Endothelial cell of umbilical vein (primary cell): ENCODE measurements at regions not wholly inside any gene's neighbourhood (a gene's known extent, or its start where the extent isn't known, plus 50 kb on each side); places are given as distances from the start of the nearest gene placed in this dataset.

ENCODE experiments used
- BruUV-seq: library from RNA; stranded (reverse); fragments of 400-500 nt; replicated peaks from 2 replicates; lab custom pipeline; 2021; lab: Mats Ljungman, UMichigan
- CTCF ChIA-PET: fragments of 300-600, 350-600 bp; sonication (Branson Sonifier 250); formaldehyde crosslinking; loops from one replicate; lab custom pipeline; 2021; ENCODE audit warnings: antibody characterized with exemption, inconsistent platforms; lab: Charles Lee
- POLR2A ChIA-PET: fragments of 300-600, 350-600 bp; sonication (Branson Sonifier 250); formaldehyde crosslinking; loops from one replicate; lab custom pipeline; 2021; ENCODE audit warnings: antibody characterized with exemption, inconsistent platforms; lab: Charles Lee
- DNase-seq: peaks from one replicate; pipeline ENCODE4 v3.0.0-alpha.2; 2011; ENCODE audit warnings: low read depth, low spot score
- FAIRE-seq: peaks from 2 replicates; lab custom pipeline; 2011; peaks lifted over from hg19 to GRCh38; lab: Jason Lieb, UNC
- H2AFZ ChIP-seq: 2 replicates; pipeline ENCODE4 v1.6.0; 2012; ENCODE audit warnings: low read depth, low read length, control low read depth, inconsistent platforms
- H3K27ac ChIP-seq: 2 replicates; pipeline ENCODE4 v1.5.1; 2011; ENCODE audit warnings: low read depth, mild to moderate bottlenecking, control low read depth, low read length, moderate library complexity; ENCODE audit not compliant: insufficient read depth
- H3K27me3 ChIP-seq, 2 experiments: 2 replicates each; pipeline versions ENCODE4 v1.6.0 to v1.6.1; 2011; ENCODE audit warnings: low read length in 2 of 2, mixed read lengths in 1 of 2; ENCODE audit not compliant: control insufficient read depth in 2 of 2, insufficient read depth in 2 of 2
- H3K36me3 ChIP-seq, 2 experiments: 2 replicates in 1 of 2; 3 replicates in 1 of 2; pipeline ENCODE4 v1.5.1; 2011; ENCODE audit warnings: low read length in 2 of 2, mild to moderate bottlenecking in 1 of 2, moderate library complexity in 1 of 2; ENCODE audit not compliant: control insufficient read depth in 2 of 2, insufficient read depth in 2 of 2; ENCODE audit errors: extremely low read depth in 1 of 2
- H3K4me1 ChIP-seq: 3 replicates; pipeline ENCODE4 v1.5.1; 2011; ENCODE audit warnings: mild to moderate bottlenecking, low read length; ENCODE audit not compliant: control insufficient read depth, insufficient read depth; ENCODE audit errors: extremely low read depth
- H3K4me2 ChIP-seq: 2 replicates; pipeline ENCODE4 v1.6.1; 2011; ENCODE audit warnings: low read length, control low read depth, mixed read lengths; ENCODE audit not compliant: insufficient read depth
- H3K4me3 ChIP-seq, 3 experiments: fragments of 200-600 bp in 1 of 3; sonication (generic), shearing (Covaris generic) in 1 of 3; replicated peaks in 1 of 3; 2 replicates each; pipeline ENCODE4 v1.5.1; 2011 to 2016; ENCODE audit warnings: control low read depth in 3 of 3, low read length in 3 of 3, mild to moderate bottlenecking in 2 of 3, inconsistent platforms in 1 of 3, low read depth in 1 of 3, moderate library complexity in 1 of 3; ENCODE audit not compliant: insufficient read depth in 1 of 3
- H3K79me2 ChIP-seq: 2 replicates; pipeline ENCODE4 v1.6.0; 2012; ENCODE audit warnings: low read length, inconsistent platforms; ENCODE audit not compliant: control insufficient read depth, insufficient read depth
- H3K9ac ChIP-seq: replicated peaks from 2 replicates; pipeline ENCODE3; 2011; ENCODE audit warnings: low read length, control low read depth; ENCODE audit not compliant: insufficient read depth; ENCODE audit errors: extremely low read depth
- H3K9me1 ChIP-seq: replicated peaks from 3 replicates; pipeline ENCODE4 v1.6.0; 2011; ENCODE audit warnings: mild to moderate bottlenecking, low read length; ENCODE audit not compliant: control insufficient read depth, insufficient read depth; ENCODE audit errors: extremely low read depth
- H3K9me3 ChIP-seq: replicated peaks from 2 replicates; pipeline ENCODE4 v1.5.1; 2012; ENCODE audit warnings: low read length, inconsistent platforms; ENCODE audit not compliant: control insufficient read depth, insufficient read depth
- H4K20me1 ChIP-seq: replicated peaks from 2 replicates; pipeline ENCODE3; 2011; ENCODE audit warnings: mild to moderate bottlenecking, low read length; ENCODE audit not compliant: control insufficient read depth, insufficient read depth; ENCODE audit errors: extremely low read depth
- EZH2 ChIP-seq: IDR thresholded peaks from 2 replicates; pipeline ENCODE4 v1.6.1; 2012; ENCODE audit warnings: borderline replicate concordance, low read depth, mild to moderate bottlenecking, moderate library complexity, low read length, inconsistent platforms; ENCODE audit not compliant: severe bottlenecking
- FOS ChIP-seq: IDR thresholded peaks from 2 replicates; pipeline ENCODE4 v1.6.1; 2011; ENCODE audit warnings: mild to moderate bottlenecking, low read length, moderate library complexity, borderline replicate concordance; ENCODE audit not compliant: insufficient read depth
- GATA2 ChIP-seq: IDR thresholded peaks from 2 replicates; pipeline ENCODE4 v1.7.0; 2011; ENCODE audit warnings: low read depth, mild to moderate bottlenecking, moderate library complexity, mixed read lengths, low read length; ENCODE audit not compliant: insufficient read length, insufficient read depth
- JUN ChIP-seq: IDR thresholded peaks from 2 replicates; pipeline ENCODE4 v1.6.1; 2011; ENCODE audit warnings: borderline replicate concordance, low read depth; ENCODE audit not compliant: insufficient read length, insufficient read depth
- MYC ChIP-seq: IDR thresholded peaks from one replicate; pipeline ENCODE4 v1.6.1; 2011; ENCODE audit warnings: mild to moderate bottlenecking, low read depth, low read length
- POLR2A ChIP-seq: IDR thresholded peaks from 2 replicates; pipeline ENCODE4 v1.6.1; 2012; ENCODE audit warnings: low read depth, mild to moderate bottlenecking, control low read depth, low read length
- POLR2AphosphoS5 ChIP-seq: IDR thresholded peaks from 2 replicates; pipeline ENCODE4 v1.6.1; 2012; ENCODE audit warnings: low read depth, mild to moderate bottlenecking, control low read depth, low read length, moderate library complexity; ENCODE audit not compliant: insufficient read depth
- dilution Hi-C: fragments of 300-500 bp; cut with MboI; formaldehyde crosslinking; loops from one replicate; pipeline ENCODE4 v1.15.0; 2019; ENCODE audit warnings: low sequenced_read_pairs; ENCODE audit not compliant: extremely low pct_ligation_motif_present
- intact Hi-C: fragments of 100-400 bp; cut with micrococcal nuclease; formaldehyde crosslinking; loops from one replicate; pipeline ENCODE4 v1.10.0; 2022
- TF ChIP-seq, protein P1 (sequence below): IDR thresholded peaks from 2 replicates; pipeline ENCODE4 v1.6.1; 2011; ENCODE audit not compliant: insufficient read depth, insufficient read length
- TF ChIP-seq, protein P2 (sequence below), 2 donors: IDR thresholded peaks; 1 replicate in 1 of 2; 2 replicates in 1 of 2; pipeline ENCODE4 v1.5.1; 2011; ENCODE audit warnings: low read length in 2 of 2, mild to moderate bottlenecking in 2 of 2, moderate library complexity in 2 of 2, control low read depth in 1 of 2, inconsistent platforms in 1 of 2, low read depth in 1 of 2; ENCODE audit not compliant: insufficient read depth in 1 of 2; ENCODE audit errors: extremely low read depth in 1 of 2

DNA sequence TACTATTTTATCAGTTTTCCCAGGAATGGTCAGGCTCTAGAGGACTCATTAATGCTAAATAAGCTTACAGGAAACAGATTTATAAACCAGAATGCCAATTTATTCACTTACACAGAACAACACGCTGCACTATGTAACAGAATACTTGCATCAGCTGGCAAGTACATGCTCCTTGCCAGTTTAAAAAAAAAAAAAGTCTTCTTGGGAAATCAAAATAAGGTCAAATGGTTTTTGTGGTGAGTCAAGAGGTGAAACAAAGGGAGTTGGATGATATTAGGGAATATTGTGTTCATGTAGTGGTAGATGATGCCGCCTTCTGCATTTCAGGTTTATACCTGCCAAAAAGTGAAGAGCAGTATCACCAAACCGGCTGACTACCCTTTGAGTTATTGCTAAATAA, 1322.1 kb upstream of the ZEB2 start:
- Histone ChIP-seq H4K20me1 (no peaks in the 10 kb centered on the region), H3K27ac (no peak overlapping the region), H3K4me2 (no peak overlapping the region), H2AFZ (no peak overlapping the region), H3K79me2 (no peaks in the 10 kb centered on the region), H3K9me3 (no peaks in the 10 kb centered on the region), H3K36me3 (no peaks in the 10 kb centered on the region), H3K4me3 (no peak overlapping the region), H3K27me3 (no peaks in the 10 kb centered on the region), H3K4me1 (no peaks in the 10 kb centered on the region), H3K9me1 (no peaks in the 10 kb centered on the region), H3K9ac (no peak overlapping the region)
- no peak for DNase-seq
- CTCF ChIA-PET, result interaction anchor here (1.3 kb wide), 1 partner anchor 10 kb away, joined by 3 read pairs; no protein-coding TSS in a partner anchor
- POLR2A ChIA-PET, result no interaction called here
- BruUV-seq, result no TSS peak
- intact Hi-C loops (no loop called here), dilution Hi-C loops (no loop called here)
- FAIRE-seq, result no peak
- no peak for TF ChIP-seq POLR2A
- no peak for TF ChIP-seq MYC
- TF ChIP-seq, protein P1, sequence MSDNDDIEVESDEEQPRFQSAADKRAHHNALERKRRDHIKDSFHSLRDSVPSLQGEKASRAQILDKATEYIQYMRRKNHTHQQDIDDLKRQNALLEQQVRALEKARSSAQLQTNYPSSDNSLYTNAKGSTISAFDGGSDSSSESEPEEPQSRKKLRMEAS, result no peak
- no peak for TF ChIP-seq POLR2AphosphoS5
- no peak for TF ChIP-seq FOS
- no peak for TF ChIP-seq GATA2
- TF ChIP-seq, protein P2, sequence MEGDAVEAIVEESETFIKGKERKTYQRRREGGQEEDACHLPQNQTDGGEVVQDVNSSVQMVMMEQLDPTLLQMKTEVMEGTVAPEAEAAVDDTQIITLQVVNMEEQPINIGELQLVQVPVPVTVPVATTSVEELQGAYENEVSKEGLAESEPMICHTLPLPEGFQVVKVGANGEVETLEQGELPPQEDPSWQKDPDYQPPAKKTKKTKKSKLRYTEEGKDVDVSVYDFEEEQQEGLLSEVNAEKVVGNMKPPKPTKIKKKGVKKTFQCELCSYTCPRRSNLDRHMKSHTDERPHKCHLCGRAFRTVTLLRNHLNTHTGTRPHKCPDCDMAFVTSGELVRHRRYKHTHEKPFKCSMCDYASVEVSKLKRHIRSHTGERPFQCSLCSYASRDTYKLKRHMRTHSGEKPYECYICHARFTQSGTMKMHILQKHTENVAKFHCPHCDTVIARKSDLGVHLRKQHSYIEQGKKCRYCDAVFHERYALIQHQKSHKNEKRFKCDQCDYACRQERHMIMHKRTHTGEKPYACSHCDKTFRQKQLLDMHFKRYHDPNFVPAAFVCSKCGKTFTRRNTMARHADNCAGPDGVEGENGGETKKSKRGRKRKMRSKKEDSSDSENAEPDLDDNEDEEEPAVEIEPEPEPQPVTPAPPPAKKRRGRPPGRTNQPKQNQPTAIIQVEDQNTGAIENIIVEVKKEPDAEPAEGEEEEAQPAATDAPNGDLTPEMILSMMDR (IDR thresholded peaks at IDR 0.05; ENCODE audit: extremely low read depth in 1 of 2, insufficient read depth in 1 of 2, low read depth in 1 of 2, low read length in 2 of 2), result no peak
- TF ChIP-seq JUN, result no peak
- no peak for TF ChIP-seq EZH2
